ENCODE measurements at regions not wholly inside any gene's neighbourhood (a gene's known extent, or its start where the extent isn't known, plus 50 kb on each side); places are given as distances from the start of the nearest gene placed in this dataset.

DNA sequence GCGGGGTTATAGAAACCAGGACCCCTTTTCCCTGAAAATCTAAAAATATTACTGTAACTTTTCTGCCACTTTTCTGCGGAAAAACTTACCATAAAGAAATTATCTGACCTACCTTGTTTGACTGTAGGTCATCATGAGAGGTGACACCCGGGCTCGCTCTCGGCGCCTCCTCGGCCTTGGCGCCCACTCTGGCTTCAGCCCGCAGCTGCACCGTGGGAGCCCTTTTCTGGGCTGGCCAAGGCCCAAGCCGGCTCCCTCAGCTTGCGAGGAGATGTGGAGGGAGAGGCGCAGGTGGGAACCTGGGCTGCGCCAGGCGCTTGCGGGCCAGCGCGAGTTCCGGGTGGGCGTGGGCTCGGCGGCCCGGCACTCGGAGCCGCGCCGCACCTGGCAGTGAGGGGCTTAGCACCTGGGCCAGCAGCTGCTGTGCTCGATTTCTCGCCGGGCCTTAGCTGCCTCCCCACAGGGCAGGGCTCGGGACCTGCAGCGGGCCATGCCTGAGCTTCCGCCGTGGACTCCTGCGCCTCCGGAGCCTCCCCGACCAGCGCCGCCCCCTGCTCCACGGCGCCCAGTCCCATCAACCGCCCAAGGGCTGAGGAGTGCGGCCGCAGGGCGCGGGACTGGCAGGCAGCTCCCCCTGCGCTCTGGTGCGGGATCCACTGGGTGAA, 107.7 kb upstream of the DNAJC10 start:
- WGBS (ENCODE audit: insufficient coverage, insufficient replicate concordance, low lambda C conversion rate, missing lambda C conversion rate) = 85% methylated on average over 48 of the region's 48 CpGs
- H3K27me3 ChIP-seq (replicated peaks in 1 of 2; ENCODE audit: control insufficient read depth in 2 of 2, insufficient read depth in 2 of 2, low read length in 1 of 2) = no peaks in the 10 kb centered on the region
- H3K4me1 ChIP-seq (ENCODE audit: control insufficient read depth, insufficient read depth, low read length) = no peaks in the 10 kb centered on the region
- FAIRE-seq (no peak), DNase-seq (ENCODE audit: low read depth, low spot score) (no peak), ATAC-seq (no peak)
- ChIA-PET SMC1A (ENCODE audit: uncharacterized antibody, unreplicated experiment) (interaction anchor here (2.9 kb wide), 1 partner anchor 12 kb away, joined by 10 read pairs; no protein-coding TSS in a partner anchor), RAD21 (ENCODE audit: unreplicated experiment) (no interaction called here), POLR2A (no interaction called here), CTCF (no interaction called here)
- BruUV-seq (replicated peaks) = no TSS peak
- no peaks in the 10 kb centered on the region for H3K79me2 ChIP-seq (ENCODE audit: control insufficient read depth, insufficient read depth, low read length)
- H4K20me1 ChIP-seq (ENCODE audit: control insufficient read depth, insufficient read depth) = no peaks in the 10 kb centered on the region
- no peak overlapping the region for H3K4me2 ChIP-seq (ENCODE audit: control insufficient read depth, insufficient read depth)
- H3K36me3 ChIP-seq (ENCODE audit: control insufficient read depth in 2 of 2, insufficient read depth in 2 of 2, low read length in 1 of 2) = no peaks in the 10 kb centered on the region
- intact Hi-C loops (cut with micrococcal nuclease; ENCODE audit: unreplicated experiment) = no loop called here
- H3K9ac ChIP-seq (ENCODE audit: control insufficient read depth, insufficient read depth, low read length) = no peak overlapping the region
- in situ Hi-C loops (cut with MboI) = no loop called here
- H3K4me3 ChIP-seq = no peak overlapping the region
- TF ChIP-seq RFX5 (IDR thresholded peaks at IDR 0.05; ENCODE audit: low read depth, low read length) (no peak), ZBED1 (IDR thresholded peaks at IDR 0.05; ENCODE audit: borderline replicate concordance) (no peak), GATAD2B (conservative IDR thresholded peaks at IDR 0.05; ENCODE audit: low read depth) (no peak), NBN (IDR thresholded peaks at IDR 0.05) (no peak), EP300 (IDR thresholded peaks at IDR 0.05; ENCODE audit: borderline replicate concordance in 1 of 2, control insufficient read depth in 1 of 2, low read depth in 2 of 2, low read length in 2 of 2) (no peak), IRF5 (IDR thresholded peaks at IDR 0.05; ENCODE audit: borderline replicate concordance) (no peak), ZBTB33 (IDR thresholded peaks at IDR 0.05) (no peak), PAX5 (IDR thresholded peaks at IDR 0.05; ENCODE audit: borderline replicate concordance, low read depth, low read length) (no peak), SREBF1 (IDR thresholded peaks at IDR 0.05; ENCODE audit: low read length) (no peak), JUND (IDR thresholded peaks at IDR 0.05; ENCODE audit: low read depth, low read length) (no peak)
- TF ChIP-seq, protein P1, sequence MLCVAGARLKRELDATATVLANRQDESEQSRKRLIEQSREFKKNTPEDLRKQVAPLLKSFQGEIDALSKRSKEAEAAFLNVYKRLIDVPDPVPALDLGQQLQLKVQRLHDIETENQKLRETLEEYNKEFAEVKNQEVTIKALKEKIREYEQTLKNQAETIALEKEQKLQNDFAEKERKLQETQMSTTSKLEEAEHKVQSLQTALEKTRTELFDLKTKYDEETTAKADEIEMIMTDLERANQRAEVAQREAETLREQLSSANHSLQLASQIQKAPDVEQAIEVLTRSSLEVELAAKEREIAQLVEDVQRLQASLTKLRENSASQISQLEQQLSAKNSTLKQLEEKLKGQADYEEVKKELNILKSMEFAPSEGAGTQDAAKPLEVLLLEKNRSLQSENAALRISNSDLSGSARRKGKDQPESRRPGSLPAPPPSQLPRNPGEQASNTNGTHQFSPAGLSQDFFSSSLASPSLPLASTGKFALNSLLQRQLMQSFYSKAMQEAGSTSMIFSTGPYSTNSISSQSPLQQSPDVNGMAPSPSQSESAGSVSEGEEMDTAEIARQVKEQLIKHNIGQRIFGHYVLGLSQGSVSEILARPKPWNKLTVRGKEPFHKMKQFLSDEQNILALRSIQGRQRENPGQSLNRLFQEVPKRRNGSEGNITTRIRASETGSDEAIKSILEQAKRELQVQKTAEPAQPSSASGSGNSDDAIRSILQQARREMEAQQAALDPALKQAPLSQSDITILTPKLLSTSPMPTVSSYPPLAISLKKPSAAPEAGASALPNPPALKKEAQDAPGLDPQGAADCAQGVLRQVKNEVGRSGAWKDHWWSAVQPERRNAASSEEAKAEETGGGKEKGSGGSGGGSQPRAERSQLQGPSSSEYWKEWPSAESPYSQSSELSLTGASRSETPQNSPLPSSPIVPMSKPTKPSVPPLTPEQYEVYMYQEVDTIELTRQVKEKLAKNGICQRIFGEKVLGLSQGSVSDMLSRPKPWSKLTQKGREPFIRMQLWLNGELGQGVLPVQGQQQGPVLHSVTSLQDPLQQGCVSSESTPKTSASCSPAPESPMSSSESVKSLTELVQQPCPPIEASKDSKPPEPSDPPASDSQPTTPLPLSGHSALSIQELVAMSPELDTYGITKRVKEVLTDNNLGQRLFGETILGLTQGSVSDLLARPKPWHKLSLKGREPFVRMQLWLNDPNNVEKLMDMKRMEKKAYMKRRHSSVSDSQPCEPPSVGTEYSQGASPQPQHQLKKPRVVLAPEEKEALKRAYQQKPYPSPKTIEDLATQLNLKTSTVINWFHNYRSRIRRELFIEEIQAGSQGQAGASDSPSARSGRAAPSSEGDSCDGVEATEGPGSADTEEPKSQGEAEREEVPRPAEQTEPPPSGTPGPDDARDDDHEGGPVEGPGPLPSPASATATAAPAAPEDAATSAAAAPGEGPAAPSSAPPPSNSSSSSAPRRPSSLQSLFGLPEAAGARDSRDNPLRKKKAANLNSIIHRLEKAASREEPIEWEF (IDR thresholded peaks at IDR 0.05; ENCODE audit: insufficient replicate concordance, low read depth, low read length) = no peak
- H3K9me3 ChIP-seq (replicated peaks; ENCODE audit: control insufficient read depth, insufficient read depth, low read length) = no peaks in the 10 kb centered on the region; the same call in 2 of the 3 replicates
- no peak overlapping the region for H3K27ac ChIP-seq (ENCODE audit: control insufficient read depth, insufficient read depth)
- no peak overlapping the region for H2AFZ ChIP-seq (ENCODE audit: control insufficient read depth, low read depth, low read length)

Measured in GM12878 (cell line).